G401 (cell line): ENCODE measurements at regions not wholly inside any gene's neighbourhood (a gene's known extent, or its start where the extent isn't known, plus 50 kb on each side); places are given as distances from the start of the nearest gene placed in this dataset.
"Not testable (repeated sequence)": the region's sequence is repeated elsewhere in the genome, so short reads cannot be mapped to it uniquely, and the experiment has no call there.

Experiments
- DNase-seq: peaks from one replicate; pipeline ENCODE4 v3.0.0-alpha.2; 2015; ENCODE audit warnings: low spot score
- in situ Hi-C: cut with HindIII; loops from 2 replicates; pipeline ENCODE4 v1.10.0; 2016; ENCODE audit warnings: low sequenced_read_pairs, mixed read lengths

DNA sequence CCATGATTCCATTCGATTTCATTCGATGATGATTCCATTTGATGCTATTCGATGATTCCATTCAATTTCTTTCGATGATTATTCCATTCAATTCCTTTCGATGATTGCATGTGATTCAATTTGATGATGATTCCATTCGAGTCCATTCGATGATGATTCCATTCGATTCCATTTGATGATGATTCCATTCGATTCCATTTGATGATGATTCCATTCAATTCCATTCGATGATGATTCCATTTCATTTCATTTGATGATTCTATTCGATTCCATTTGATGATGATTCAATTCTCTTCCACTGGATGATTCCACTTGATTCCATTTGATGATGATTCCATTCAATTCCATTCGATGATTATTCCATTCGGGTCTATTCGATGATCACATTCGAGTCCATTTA lies 1094.1 kb downstream of the RPIA start:
- in situ Hi-C loops, DNase-seq: not testable (repeated sequence)

DNA sequence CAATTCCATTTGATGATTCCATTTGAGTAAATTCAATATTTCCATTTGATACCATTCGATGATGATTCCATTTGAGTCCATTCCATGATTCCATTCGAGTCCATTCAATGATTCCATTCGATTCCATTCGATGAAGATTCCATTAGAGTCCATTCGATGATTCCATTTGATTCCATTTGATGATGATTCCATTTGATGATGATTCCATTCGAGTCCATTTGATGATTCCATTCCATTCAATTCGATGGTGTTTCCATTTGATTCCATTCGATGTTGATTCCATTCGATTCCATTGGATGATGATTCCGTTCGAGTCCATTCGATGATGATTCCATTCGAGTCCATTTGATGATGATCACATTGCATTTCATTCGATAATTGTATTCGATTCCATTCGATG lies 1095.2 kb downstream of the RPIA start:
- in situ Hi-C loops, DNase-seq: not testable (repeated sequence)

- DNase-seq, in situ Hi-C loops: not testable (repeated sequence)
Observed at GRCh38 chr2:89795530-89795929, 1104.1 kb downstream of the RPIA start.

GRCh38 chr2:89797320-89798038 lies 1106.0 kb downstream of the RPIA start:
- in situ Hi-C loops, result no loop called here

DNA sequence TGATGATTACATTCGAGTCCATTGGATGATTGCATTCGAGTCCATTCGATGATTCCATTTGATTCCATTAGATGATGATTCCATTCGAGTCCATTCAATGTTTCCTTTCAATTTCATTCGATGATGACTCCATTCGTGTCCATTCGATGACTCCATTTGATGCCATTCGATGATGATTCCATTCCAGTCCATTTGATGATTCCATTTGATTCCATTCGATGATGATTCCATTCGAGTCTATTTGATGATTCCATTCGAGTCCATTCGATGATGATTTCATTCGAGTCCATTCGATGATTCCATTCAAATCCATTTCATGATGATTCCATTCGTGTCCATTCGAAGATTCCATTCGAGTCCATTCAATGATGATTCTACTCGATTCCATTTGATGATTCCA lies 1109.7 kb downstream of the RPIA start:
- in situ Hi-C loops, DNase-seq: not testable (repeated sequence)

More at GRCh38 chr2:89797320-89798038, 1106.0 kb downstream of the RPIA start:
- no peak for DNase-seq

DNA sequence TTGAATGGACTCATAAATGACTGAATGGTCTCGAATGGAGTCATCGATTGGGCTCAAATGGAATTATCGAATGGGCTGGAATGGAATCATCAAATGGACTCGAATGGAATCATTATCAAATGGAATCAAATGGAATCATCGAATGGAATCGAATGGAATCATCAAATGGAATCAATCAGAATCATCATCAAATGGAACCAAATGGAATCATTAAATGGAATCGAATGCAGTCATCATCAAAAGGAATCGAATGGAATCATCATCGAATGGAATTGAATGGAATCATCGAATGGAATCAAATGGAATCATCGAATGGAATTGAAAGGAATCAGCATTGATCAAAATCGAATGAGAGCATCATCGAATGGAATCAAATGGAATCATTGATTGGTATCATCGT lies 1114.9 kb downstream of the RPIA start:
- in situ Hi-C loops, DNase-seq: not testable (repeated sequence)

DNA sequence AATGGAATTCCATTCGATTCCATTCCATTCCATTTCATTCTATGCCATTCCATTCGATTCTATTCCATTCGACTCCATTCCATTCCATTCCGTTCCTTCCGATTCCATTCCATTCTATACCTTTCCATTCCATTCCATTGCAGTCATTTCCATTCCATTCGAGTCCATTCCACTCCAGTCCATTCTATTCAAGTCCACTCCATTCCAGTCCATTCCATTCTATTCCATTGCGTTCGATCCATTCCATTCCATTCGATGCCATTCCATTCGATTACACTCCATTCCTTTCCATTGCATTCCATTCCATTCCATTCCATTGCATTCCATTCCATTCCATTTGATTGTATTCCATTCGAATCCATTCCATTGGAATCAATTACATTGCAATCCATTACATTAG lies 1119.8 kb downstream of the RPIA start:
- in situ Hi-C loops, result no loop called here
- DNase-seq, result no peak

GRCh38 chr2:89811910-89812309 lies 1120.4 kb downstream of the RPIA start:
- in situ Hi-C loops, DNase-seq: not testable (repeated sequence)

GRCh38 chr2:89814359-89814758 lies 1122.9 kb downstream of the RPIA start:
- DNase-seq, in situ Hi-C loops: not testable (repeated sequence)

DNA sequence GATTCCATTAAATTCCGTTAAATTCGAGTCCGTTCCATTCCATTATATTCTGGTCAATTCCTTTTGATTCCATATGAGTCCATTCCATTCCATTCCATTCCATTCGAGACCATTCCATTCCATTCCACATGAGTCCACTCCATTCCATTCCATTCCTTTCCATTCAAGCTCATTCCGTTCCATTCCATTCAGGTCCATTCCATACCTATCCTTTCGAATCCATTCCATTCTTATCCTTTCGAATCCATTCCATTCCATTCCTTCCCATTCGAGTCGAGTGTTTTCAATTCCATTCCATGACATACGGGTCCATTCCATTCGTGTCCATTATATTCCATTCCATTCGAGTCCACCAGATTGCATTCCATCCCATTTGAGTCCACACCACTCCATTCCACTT lies 1127.4 kb downstream of the RPIA start:
- in situ Hi-C loops, result no loop called here
- no peak for DNase-seq

GRCh38 chr2:89819809-89820208 lies 1128.3 kb downstream of the RPIA start:
- no peak for DNase-seq
- in situ Hi-C loops, result no loop called here

DNA sequence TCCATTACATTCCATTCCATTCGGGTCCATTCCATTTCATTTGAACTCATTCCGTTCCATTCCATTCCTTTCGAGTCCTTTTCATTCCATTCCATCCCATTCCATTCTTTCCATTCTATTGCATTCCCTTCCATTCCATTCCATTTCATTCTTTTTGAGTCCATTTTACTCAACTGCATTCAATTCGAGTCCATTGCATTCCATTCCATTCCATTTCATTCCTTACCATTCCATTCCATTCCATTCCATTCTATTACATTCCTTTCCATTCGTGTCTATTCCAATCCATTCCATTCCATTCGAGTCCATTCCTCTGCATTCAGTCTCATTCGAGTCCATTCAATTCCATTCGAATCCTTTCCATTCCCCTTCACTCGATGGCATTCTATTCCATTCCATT lies 1128.8 kb downstream of the RPIA start:
- in situ Hi-C loops, result no loop called here
- DNase-seq, result no peak

GRCh38 chr2:89821455-89821945 lies 1130.0 kb downstream of the RPIA start:
- DNase-seq, result no peak
- in situ Hi-C loops, result no loop called here

GRCh38 chr2:89822342-89822741 lies 1130.9 kb downstream of the RPIA start:
- in situ Hi-C loops, DNase-seq: not testable (repeated sequence)

DNA sequence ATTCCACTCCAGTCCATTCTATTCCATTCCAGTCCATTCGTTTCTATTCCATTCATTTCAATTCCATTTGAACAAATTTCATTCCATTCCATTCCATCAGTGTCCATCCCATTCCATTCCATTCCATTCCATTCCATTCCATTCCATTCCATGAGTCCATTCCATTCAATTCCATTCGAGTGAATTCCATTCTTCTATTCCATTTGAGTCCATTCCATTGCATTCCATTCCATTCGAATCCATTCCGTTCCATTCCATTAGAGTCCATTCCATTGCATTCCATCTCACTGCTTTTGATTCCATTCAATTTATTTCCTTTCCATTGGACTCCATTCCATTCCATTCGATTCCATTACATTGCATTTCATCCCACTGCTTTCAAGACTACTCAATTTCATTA lies 1132.1 kb downstream of the RPIA start:
- in situ Hi-C loops, result no loop called here
- DNase-seq, result no peak

DNA sequence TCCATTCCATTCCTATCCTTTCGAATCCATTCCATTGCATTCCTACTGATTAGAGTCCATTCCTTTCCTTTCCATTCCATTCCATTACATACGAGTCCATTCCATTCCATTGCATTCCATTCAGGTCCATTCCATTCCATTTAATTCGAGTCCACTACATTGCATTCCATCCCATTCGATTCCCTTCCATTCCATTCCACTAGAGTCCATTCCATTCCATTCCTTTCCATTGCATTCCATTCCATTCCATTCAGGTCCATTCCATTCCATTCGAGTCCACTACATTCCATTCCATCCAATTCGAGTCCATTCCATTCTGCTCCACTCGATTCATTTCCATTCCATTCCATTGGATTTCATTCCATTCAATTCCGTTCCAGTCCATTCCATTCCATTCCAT lies 1133.6 kb downstream of the RPIA start:
- DNase-seq, result no peak
- in situ Hi-C loops, result no loop called here

DNA sequence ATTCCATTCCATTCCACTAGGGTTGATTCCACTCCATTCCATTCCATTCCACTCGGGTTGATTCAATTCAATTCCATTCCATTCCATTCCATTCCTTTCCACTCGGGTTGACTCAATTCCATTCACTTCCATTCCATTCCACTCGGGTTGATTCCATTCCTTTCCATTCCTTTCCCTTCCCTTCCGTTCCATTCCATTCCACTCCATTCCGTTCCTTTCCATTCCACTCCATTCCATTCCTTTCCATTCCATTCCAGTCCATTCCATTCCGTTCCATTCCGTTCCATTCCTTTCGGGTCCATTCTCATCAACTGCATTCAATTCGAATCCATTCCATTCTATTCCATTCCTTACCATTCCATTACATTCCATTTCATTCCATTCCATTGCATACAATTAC lies 1135.3 kb downstream of the RPIA start:
- DNase-seq, in situ Hi-C loops: not testable (repeated sequence)

GRCh38 chr2:89827829-89828228 lies 1136.4 kb downstream of the RPIA start:
- DNase-seq, in situ Hi-C loops: not testable (repeated sequence)

- in situ Hi-C loops, DNase-seq: not testable (repeated sequence)
Observed at GRCh38 chr2:89828416-89828815, 1136.9 kb downstream of the RPIA start.

DNA sequence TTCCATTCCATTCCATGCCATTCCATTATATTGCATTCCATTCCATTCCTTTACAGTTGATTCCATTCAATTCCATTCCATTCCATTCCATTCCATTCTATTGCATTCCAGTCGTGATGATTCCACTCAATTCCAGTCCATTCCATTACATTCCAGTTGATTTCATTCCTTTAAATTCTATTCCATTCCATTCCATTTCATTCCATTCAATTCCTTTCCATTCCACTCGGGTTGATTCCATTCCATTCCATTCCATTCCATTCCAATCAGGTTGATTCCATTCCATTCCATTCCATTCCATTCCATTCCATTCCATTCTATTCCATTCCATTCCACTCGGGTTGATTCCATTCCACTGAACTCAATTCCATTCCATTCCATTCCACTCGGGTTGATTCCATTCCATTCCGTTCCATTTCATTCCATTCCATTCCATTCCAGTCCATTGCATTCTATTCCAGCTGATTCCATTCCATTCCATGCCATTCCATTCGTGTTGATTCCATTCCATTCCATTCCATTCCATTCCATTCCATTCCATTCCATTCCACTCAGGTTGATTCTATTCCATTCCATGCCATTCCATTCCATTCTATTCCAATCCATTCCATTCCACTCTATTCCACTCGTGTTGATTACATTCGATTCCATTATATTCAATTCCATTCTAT lies 1137.6 kb downstream of the RPIA start:
- DNase-seq, in situ Hi-C loops: not testable (repeated sequence)
